Cardiac fibroblast (primary cell): ENCODE measurements at regions not wholly inside any gene's neighbourhood (a gene's known extent, or its start where the extent isn't known, plus 50 kb on each side); places are given as distances from the start of the nearest gene placed in this dataset.
"Not testable (repeated sequence)": the region's sequence is repeated elsewhere in the genome, so short reads cannot be mapped to it uniquely, and the experiment has no call there.

Experiments used
- DNase-seq, 2 donors: peaks; one replicate each; pipeline versions ENCODE4 v3.0.0 to v3.0.0-alpha.2; 2010; ENCODE audit warnings: low read depth in 2 of 2
- H3K4me3 ChIP-seq, 2 donors: replicated peaks in 1 of 2; 1 replicate in 1 of 2; 2 replicates in 1 of 2; pipeline ENCODE4 v1.5.1; 2011; ENCODE audit warnings: low read depth in 2 of 2, low read length in 2 of 2, mild to moderate bottlenecking in 2 of 2, moderate library complexity in 1 of 2
- CTCF ChIP-seq: IDR thresholded peaks from one replicate; pipeline ENCODE4 v1.5.1; 2011; ENCODE audit warnings: low read depth, mild to moderate bottlenecking, low read length, inconsistent platforms

GRCh38 chr9:107772988-107773387, 283.4 kb upstream of the KLF4 start:
- no peak overlapping the region for H3K4me3 ChIP-seq
- TF ChIP-seq CTCF, result no peak
- DNase-seq, result no peak

DNA sequence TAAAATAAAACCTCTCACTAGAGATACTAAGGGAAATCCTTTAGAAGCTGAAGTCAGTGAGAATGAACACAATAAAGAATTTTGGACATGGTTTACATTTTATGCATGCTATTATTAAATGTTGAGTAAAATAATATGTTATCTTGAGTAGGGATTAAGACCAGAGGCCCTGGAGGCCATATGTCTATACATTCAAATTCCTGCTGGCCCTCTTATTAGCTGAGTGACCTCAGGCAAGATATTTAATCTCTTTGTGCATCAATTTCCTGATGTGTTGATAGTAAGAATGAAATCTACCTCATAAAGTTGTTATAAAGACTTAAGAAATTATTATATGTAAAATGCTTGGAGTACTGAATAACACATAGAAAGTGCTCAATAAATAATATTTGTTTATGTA, 281.1 kb upstream of the KLF4 start:
- no peak overlapping the region for H3K4me3 ChIP-seq
- no peak for DNase-seq
- TF ChIP-seq CTCF, result no peak

DNA sequence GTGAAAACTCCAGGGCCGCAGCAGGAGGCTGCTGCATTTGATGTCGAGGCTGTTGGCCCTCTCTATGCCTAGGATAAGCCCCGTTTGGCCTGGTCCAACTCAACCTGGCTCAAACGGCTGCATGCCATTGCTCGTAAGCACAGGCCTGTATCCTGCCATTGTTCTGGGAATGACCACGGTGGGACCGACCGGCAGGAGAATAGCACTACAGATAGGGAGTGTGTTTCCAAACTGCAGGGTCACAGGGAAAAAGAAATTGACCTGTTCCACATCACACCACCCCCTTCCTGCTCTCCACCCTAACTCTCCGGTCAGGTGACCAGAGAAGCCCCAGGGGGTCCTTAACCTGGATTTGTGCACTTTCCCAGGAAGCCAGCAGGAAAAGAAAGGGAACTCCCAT, 278.7 kb upstream of the KLF4 start:
- H3K4me3 ChIP-seq, result no peak overlapping the region
- no peak for TF ChIP-seq CTCF
- no peak for DNase-seq

DNA sequence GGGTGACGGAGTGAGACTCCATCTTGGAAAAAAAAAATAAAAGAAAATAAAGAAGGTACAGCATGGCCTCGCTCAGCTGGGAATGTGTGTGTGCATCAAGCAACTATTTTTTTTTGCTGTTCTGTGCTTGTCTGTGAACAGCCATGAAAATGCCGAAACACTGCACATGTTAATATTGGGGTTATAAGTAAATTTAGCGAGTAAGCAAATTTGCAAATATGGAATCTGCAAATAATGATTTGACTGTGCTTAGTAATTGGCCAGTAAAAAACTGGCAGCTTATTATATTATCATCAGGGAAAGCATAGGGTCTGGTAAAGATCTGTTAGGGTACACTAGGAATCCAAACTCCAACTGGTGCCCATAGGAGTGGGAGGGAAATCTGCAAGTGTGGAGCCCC, 278.1 kb upstream of the KLF4 start:
- no peak for TF ChIP-seq CTCF
- H3K4me3 ChIP-seq, result no peak overlapping the region

GRCh38 chr9:107763469-107763868, 273.9 kb upstream of the KLF4 start:
- DNase-seq, H3K4me3 ChIP-seq: not testable (repeated sequence)

More for the DNA sequence above, 278.1 kb upstream of the KLF4 start:
- no peak for DNase-seq

- TF ChIP-seq CTCF, result no peak
- DNase-seq, result no peak
- no peak overlapping the region for H3K4me3 ChIP-seq
Observed at GRCh38 chr9:107761307-107761706, 271.7 kb upstream of the KLF4 start.

GRCh38 chr9:107760469-107761242, 271.1 kb upstream of the KLF4 start:
- H3K4me3 ChIP-seq, result no peak overlapping the region
- no peak for DNase-seq
- no peak for TF ChIP-seq CTCF
